ENCODE measurements at regions not wholly inside any gene's neighbourhood (a gene's known extent, or its start where the extent isn't known, plus 50 kb on each side); places are given as distances from the start of the nearest gene placed in this dataset.
"Not testable (repeated sequence)": the region's sequence is repeated elsewhere in the genome, so short reads cannot be mapped to it uniquely, and the experiment has no call there.

GRCh38 chr14:87241018-87241768 is 751.8 kb downstream of the GALC start:
- no peak for DNase-seq (ENCODE audit: low read depth in 3 of 3)

GRCh38 chr14:87240319-87240718 is 752.7 kb downstream of the GALC start:
- not testable (repeated sequence) for DNase-seq (ENCODE audit: low read depth in 3 of 3)

- DNase-seq (ENCODE audit: low read depth in 3 of 3): no peak
Observed at GRCh38 chr14:87233806-87234384, 759.1 kb downstream of the GALC start.

GRCh38 chr14:87233266-87233665 is 759.7 kb downstream of the GALC start:
- no peak for DNase-seq (ENCODE audit: low read depth in 3 of 3)

- DNase-seq (ENCODE audit: low read depth in 3 of 3): no peak
Observed at GRCh38 chr14:87231336-87232026, 761.5 kb downstream of the GALC start.

- no peak for DNase-seq (ENCODE audit: low read depth in 3 of 3)
Observed at GRCh38 chr14:87230726-87231125, 762.3 kb downstream of the GALC start.

GRCh38 chr14:87229131-87229530 is 763.9 kb downstream of the GALC start:
- DNase-seq (ENCODE audit: low read depth in 3 of 3): no peak

GRCh38 chr14:87217023-87217422 is 776.0 kb downstream of the GALC start:
- DNase-seq (ENCODE audit: low read depth in 3 of 3): no peak

GRCh38 chr14:87214558-87214957 is 778.4 kb downstream of the GALC start:
- no peak for DNase-seq (ENCODE audit: low read depth in 3 of 3)

GRCh38 chr14:87207756-87208155 is 785.2 kb downstream of the GALC start:
- no peak for DNase-seq (ENCODE audit: low read depth in 3 of 3)

- no peak for DNase-seq (ENCODE audit: low read depth in 3 of 3)
Observed at GRCh38 chr14:87205811-87206210, 787.2 kb downstream of the GALC start.

- no peak for DNase-seq (ENCODE audit: low read depth in 3 of 3)
Observed at GRCh38 chr14:87203346-87203745, 789.6 kb downstream of the GALC start.

- no peak for DNase-seq (ENCODE audit: low read depth in 3 of 3)
Observed at GRCh38 chr14:87199381-87199780, 793.6 kb downstream of the GALC start.

- DNase-seq (ENCODE audit: low read depth in 3 of 3): no peak
Observed at GRCh38 chr14:87196436-87196835, 796.5 kb downstream of the GALC start.

GRCh38 chr14:87187786-87188185 is 805.2 kb downstream of the GALC start:
- DNase-seq (ENCODE audit: low read depth in 3 of 3): no peak

- DNase-seq (ENCODE audit: low read depth in 3 of 3): no peak
Observed at GRCh38 chr14:87186737-87187136, 806.2 kb downstream of the GALC start.

- no peak for DNase-seq (ENCODE audit: low read depth in 3 of 3)
Observed at GRCh38 chr14:87185961-87186560, 806.9 kb downstream of the GALC start.

- no peak for DNase-seq (ENCODE audit: low read depth in 3 of 3)
Observed at GRCh38 chr14:87184180-87184579, 808.8 kb downstream of the GALC start.

GRCh38 chr14:87181288-87181687 is 811.7 kb downstream of the GALC start:
- no peak for DNase-seq (ENCODE audit: low read depth in 3 of 3)

GRCh38 chr14:87179936-87180335 is 813.0 kb downstream of the GALC start:
- no peak for DNase-seq (ENCODE audit: low read depth in 3 of 3)

- no peak for DNase-seq (ENCODE audit: low read depth in 3 of 3)
Observed at GRCh38 chr14:87178277-87178676, 814.7 kb downstream of the GALC start.

- no peak for DNase-seq (ENCODE audit: low read depth in 3 of 3)
Observed at GRCh38 chr14:87175175-87175574, 817.8 kb downstream of the GALC start.

GRCh38 chr14:87171141-87171540 is 821.8 kb downstream of the GALC start:
- no peak for DNase-seq (ENCODE audit: low read depth in 3 of 3)

Measured in stimulated activated CD4-positive, alpha-beta T cell treated with anti-CD3 and anti-CD28 coated beads, TNF-alpha, amount 100 ng/mL, for 48 hours (primary cell).